Neural crest cell (in vitro differentiated cells): ENCODE measurements at regions not wholly inside any gene's neighbourhood (a gene's known extent, or its start where the extent isn't known, plus 50 kb on each side); places are given as distances from the start of the nearest gene placed in this dataset.

Source experiments
- DNase-seq: peaks from one replicate; pipeline ENCODE4 v3.0.0; 2021; ENCODE audit warnings: low read depth, mixed read lengths, low spot score
- H3K27ac Mint-ChIP-seq: one replicate; pipeline ENCODE4 v1.8.0; 2021; ENCODE audit warnings: mild to moderate bottlenecking, mixed read lengths; ENCODE audit not compliant: unreplicated experiment
- H3K27me3 Mint-ChIP-seq: 2 replicates; pipeline ENCODE4 v1.8.0; 2021; ENCODE audit warnings: low read depth, mild to moderate bottlenecking, mixed read lengths
- H3K36me3 Mint-ChIP-seq: 2 replicates; pipeline ENCODE4 v1.8.0; 2021; ENCODE audit warnings: low read depth, mild to moderate bottlenecking, mixed read lengths
- H3K4me1 Mint-ChIP-seq: 2 replicates; pipeline ENCODE4 v1.8.0; 2021; ENCODE audit warnings: mixed read lengths
- H3K4me3 Mint-ChIP-seq: one replicate; pipeline ENCODE4 v1.8.0; 2021; ENCODE audit warnings: mild to moderate bottlenecking, mixed read lengths
- H3K9me3 Mint-ChIP-seq: 2 replicates; pipeline ENCODE4 v1.8.0; 2021; ENCODE audit warnings: mixed read lengths
- TF ChIP-seq, protein P1 (sequence below): fragments of 200-600 bp; sonication (generic); conservative IDR thresholded peaks from 2 replicates; pipeline ENCODE4 v1.5.0; 2021; ENCODE audit warnings: antibody characterized with exemption, mild to moderate bottlenecking

DNA sequence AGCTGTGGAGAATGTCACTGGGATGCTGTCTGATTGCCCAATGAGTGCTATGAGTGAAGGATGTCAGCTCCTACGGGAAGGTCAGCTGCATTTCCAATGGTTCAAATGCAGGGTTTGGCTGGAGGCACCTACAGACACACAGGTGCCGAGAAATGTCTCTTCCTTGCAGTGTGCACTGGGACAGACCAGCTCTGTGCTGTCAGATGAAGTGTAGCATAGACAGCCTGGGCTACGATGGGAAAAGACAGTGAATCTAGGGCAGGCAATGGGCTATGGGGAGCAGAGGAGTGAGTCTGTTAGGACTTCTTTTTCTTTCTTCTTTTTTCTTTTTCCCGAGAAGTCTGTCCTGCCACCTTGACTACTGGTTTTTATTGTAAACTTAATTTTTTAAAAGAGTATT lies 223.1 kb upstream of the EOMES start:
- Mint-ChIP-seq H3K4me1 (peaks cover 2% of the 10 kb centered on the region), H3K9me3 (peaks cover 5% of the 10 kb centered on the region), H3K4me3 (no peak overlapping the region), H3K27ac (no peak overlapping the region), H3K36me3 (peaks cover 17% of the 10 kb centered on the region), H3K27me3 (no peaks in the 10 kb centered on the region)
- no peak for DNase-seq
- TF ChIP-seq, protein P1, sequence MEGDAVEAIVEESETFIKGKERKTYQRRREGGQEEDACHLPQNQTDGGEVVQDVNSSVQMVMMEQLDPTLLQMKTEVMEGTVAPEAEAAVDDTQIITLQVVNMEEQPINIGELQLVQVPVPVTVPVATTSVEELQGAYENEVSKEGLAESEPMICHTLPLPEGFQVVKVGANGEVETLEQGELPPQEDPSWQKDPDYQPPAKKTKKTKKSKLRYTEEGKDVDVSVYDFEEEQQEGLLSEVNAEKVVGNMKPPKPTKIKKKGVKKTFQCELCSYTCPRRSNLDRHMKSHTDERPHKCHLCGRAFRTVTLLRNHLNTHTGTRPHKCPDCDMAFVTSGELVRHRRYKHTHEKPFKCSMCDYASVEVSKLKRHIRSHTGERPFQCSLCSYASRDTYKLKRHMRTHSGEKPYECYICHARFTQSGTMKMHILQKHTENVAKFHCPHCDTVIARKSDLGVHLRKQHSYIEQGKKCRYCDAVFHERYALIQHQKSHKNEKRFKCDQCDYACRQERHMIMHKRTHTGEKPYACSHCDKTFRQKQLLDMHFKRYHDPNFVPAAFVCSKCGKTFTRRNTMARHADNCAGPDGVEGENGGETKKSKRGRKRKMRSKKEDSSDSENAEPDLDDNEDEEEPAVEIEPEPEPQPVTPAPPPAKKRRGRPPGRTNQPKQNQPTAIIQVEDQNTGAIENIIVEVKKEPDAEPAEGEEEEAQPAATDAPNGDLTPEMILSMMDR = no peak

DNA sequence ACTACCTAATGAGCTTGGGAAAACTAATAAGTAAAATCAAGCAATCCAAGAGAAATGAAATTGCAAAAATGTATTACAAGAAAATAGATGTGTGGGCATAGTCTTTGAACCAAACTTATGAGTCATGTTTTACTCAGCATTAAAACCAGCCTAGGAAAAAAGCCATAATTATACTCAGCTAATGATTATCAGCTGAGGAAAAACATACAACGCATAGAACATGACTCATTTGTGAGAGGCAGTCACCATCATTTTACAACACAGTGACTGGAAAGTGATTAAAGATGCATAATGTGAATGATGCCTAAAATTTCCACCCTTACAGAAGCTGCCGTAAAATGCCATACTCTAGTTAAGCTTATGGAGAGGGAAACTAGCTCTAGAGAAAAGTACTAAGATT lies 238.0 kb upstream of the EOMES start:
- H3K36me3 Mint-ChIP-seq = peaks cover 5% of the 10 kb centered on the region
- TF ChIP-seq, protein P1 = no peak
- H3K27ac Mint-ChIP-seq = no peak overlapping the region
- H3K9me3 Mint-ChIP-seq = peaks cover 6% of the 10 kb centered on the region
- H3K4me3 Mint-ChIP-seq = no peak overlapping the region
- no peak for DNase-seq
- H3K27me3 Mint-ChIP-seq = no peaks in the 10 kb centered on the region
- H3K4me1 Mint-ChIP-seq = no peaks in the 10 kb centered on the region

DNA sequence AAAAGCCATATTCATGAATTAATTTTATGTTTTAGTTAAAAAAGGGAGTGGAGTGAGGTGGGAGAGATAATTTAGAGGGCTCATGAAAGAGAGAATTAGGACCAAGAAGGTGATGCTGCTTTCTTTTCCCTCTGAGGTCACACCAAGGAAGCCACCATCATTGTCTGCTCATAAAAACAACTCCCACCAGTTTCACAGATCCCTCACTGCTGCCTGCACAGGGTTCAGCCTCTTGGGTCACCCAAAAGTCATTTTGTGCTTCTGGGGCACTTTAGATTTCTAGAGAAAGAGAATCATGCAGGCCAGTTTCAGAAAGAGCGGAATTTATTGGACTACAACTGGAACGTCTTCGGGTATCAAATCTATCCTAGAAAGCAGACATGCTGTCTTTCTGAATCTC lies 241.4 kb upstream of the EOMES start:
- Mint-ChIP-seq H3K4me1 (no peaks in the 10 kb centered on the region), H3K27ac (no peak overlapping the region), H3K9me3 (peaks cover 2% of the 10 kb centered on the region), H3K4me3 (no peak overlapping the region), H3K27me3 (no peaks in the 10 kb centered on the region), H3K36me3 (peaks cover 3% of the 10 kb centered on the region)
- no peak for DNase-seq
- TF ChIP-seq, protein P1 = no peak

DNA sequence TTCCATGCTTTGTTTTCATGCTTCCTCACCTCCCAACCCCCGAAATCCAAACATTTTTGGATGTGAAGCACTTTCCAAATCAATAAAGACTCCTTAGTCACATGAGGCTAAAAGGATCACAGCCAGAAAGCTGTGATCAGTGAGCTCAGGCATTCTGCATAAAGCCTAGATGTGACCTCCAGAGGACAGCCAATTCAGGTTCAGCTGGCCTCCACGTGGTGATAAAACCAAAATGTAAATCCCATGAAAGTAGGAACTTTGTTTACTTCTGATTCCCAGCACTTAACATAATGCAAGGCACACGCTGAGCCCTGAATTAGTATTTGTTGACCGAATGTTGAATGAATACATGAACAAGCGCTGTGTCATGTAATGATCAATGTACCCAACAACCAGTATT lies 249.5 kb upstream of the EOMES start:
- no peaks in the 10 kb centered on the region for H3K36me3 Mint-ChIP-seq
- no peaks in the 10 kb centered on the region for H3K4me1 Mint-ChIP-seq
- no peak for DNase-seq
- peak overlapping the region; percentile 52 for H3K27ac Mint-ChIP-seq
- no peak overlapping the region for H3K4me3 Mint-ChIP-seq
- H3K27me3 Mint-ChIP-seq = no peaks in the 10 kb centered on the region
- TF ChIP-seq, protein P1 = no peak
- no peaks in the 10 kb centered on the region for H3K9me3 Mint-ChIP-seq

DNA sequence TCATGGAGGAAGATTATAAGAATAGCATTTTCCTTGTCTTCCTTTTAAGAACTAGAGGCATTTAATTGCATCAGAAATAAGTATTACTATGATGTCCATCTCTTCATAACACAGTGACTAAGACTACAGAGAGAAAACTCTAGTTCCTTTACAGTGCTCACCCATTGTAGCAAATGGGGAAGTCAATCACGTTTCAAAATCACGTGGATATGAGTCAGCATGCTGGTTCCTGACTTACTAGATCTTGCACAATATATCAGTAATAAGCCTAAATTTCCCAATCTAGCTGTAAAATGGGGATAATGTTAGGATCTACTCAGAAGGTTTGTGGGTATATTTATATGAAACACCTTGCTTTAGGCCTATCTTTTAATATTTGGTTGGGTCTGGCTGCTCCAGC lies 254.8 kb upstream of the EOMES start:
- Mint-ChIP-seq H3K36me3 (no peaks in the 10 kb centered on the region), H3K27me3 (no peaks in the 10 kb centered on the region), H3K4me1 (no peaks in the 10 kb centered on the region), H3K27ac (no peak overlapping the region), H3K4me3 (no peak overlapping the region), H3K9me3 (no peaks in the 10 kb centered on the region)
- TF ChIP-seq, protein P1 = no peak
- DNase-seq = no peak

DNA sequence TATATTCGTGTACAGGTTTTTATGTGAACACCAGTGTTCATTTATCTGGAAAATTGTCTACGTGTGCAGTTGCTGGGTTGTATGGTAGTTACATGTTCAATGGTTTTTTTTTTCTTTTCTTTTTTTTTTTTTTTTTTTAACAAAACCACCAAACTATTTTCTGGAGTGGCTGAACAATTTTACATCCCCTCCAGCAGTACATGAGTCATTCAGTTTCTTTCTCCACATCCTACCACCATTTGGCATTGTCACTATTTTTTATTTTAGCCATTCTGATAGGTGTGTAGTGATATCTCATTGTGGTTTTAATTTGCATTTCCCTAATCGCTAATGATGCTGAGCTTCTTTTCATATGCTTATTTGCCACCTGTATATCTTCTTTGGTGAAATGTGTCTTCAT lies 256.3 kb upstream of the EOMES start:
- TF ChIP-seq, protein P1 = no peak
- no peaks in the 10 kb centered on the region for H3K9me3 Mint-ChIP-seq
- no peaks in the 10 kb centered on the region for H3K27me3 Mint-ChIP-seq
- no peak for DNase-seq
- H3K36me3 Mint-ChIP-seq = no peaks in the 10 kb centered on the region
- no peak overlapping the region for H3K27ac Mint-ChIP-seq
- no peak overlapping the region for H3K4me3 Mint-ChIP-seq
- H3K4me1 Mint-ChIP-seq = no peaks in the 10 kb centered on the region
